ENCODE measurements at regions not wholly inside any gene's neighbourhood (a gene's known extent, or its start where the extent isn't known, plus 50 kb on each side); places are given as distances from the start of the nearest gene placed in this dataset.

DNA sequence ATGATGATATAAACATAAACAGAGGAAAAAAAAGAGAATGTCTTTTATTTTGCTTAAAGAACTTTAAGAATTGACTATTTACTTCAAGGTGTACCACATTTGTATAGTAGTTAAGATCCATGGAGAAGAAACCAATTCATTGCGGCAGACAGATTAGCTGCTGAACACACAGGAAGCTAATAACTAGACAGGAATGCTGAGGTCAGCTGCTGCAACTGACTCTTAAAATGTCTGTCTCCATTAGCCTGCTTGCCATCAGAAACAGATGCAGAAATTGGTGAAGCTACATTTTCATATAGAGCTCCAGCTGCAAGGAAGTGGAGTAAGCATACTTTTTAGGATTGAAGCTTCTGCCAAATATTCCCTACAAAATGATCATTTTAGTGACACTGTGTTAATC, 939.5 kb downstream of the EPHA7 start:
- Histone ChIP-seq H3K9me3 (peaks cover 5% of the 10 kb centered on the region), H3K4me3 (no peak overlapping the region), H3K36me3 (ENCODE audit: low read depth) (no peaks in the 10 kb centered on the region), H3K4me1 (ENCODE audit: low read depth) (no peaks in the 10 kb centered on the region)
- intact Hi-C loops (cut with DNase I, micrococcal nuclease): no loop called here
- TF ChIP-seq, protein P1, sequence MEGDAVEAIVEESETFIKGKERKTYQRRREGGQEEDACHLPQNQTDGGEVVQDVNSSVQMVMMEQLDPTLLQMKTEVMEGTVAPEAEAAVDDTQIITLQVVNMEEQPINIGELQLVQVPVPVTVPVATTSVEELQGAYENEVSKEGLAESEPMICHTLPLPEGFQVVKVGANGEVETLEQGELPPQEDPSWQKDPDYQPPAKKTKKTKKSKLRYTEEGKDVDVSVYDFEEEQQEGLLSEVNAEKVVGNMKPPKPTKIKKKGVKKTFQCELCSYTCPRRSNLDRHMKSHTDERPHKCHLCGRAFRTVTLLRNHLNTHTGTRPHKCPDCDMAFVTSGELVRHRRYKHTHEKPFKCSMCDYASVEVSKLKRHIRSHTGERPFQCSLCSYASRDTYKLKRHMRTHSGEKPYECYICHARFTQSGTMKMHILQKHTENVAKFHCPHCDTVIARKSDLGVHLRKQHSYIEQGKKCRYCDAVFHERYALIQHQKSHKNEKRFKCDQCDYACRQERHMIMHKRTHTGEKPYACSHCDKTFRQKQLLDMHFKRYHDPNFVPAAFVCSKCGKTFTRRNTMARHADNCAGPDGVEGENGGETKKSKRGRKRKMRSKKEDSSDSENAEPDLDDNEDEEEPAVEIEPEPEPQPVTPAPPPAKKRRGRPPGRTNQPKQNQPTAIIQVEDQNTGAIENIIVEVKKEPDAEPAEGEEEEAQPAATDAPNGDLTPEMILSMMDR (IDR thresholded peaks at IDR 0.05): no peak
- DNase-seq (no peak), ATAC-seq (no peak)

DNA sequence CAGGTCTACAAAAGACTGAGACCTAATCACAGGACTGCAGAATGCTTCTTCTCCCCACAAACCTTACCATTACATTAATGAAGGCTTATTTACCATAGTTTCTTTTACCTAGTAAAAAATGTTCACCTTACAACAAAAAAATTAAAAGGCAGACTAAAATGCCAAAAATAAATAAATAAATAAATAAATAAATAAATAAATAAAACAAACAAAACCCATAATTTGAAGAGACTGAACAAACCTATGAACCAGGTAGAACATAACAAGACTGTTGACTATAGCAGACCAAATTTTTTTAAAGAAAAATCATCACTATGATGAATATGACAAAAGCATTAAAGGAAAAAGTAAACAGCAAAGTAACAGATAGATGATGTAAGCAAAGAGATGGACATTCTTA, 946.3 kb downstream of the EPHA7 start:
- ATAC-seq (no peak), DNase-seq (no peak)
- TF ChIP-seq, protein P1 (IDR thresholded peaks at IDR 0.05): no peak
- Histone ChIP-seq H3K36me3 (ENCODE audit: low read depth) (no peaks in the 10 kb centered on the region), H3K9me3 (peaks cover 5% of the 10 kb centered on the region), H3K4me1 (ENCODE audit: low read depth) (no peaks in the 10 kb centered on the region), H3K4me3 (no peak overlapping the region)
- intact Hi-C loops (cut with DNase I, micrococcal nuclease): no loop called here

DNA sequence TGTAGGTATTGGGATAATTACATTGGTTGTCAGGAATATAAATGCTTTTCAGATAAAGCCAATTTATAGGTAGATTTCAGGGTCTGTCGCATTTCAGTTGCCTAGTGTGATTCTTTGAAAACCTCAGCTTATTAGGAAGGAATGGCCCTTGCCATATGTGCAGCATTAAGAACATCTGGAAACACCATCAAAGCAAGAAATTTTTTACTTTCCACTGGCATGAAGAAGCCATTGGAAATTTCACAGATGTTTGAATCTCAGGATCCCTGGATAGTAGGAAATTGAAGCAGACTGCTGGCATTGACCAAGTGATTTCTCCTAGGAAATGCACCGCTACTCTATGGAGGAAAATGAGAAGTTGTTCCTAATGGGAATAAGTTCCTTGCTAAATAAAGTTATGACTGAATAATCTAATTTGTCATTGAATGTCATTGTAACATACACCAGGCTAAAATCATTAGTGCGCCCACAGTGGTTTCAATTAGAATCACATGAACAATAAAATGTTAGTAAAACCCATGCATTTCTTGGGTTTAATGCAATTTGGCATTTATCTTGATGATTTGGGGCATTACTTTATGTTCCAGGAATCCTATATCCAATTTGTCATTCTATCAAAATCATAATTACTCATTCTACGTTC, 950.1 kb downstream of the EPHA7 start:
- DNase-seq (no peak), ATAC-seq (no peak)
- intact Hi-C loops (cut with DNase I, micrococcal nuclease): no loop called here
- Histone ChIP-seq H3K4me3 (no peak overlapping the region), H3K4me1 (ENCODE audit: low read depth) (no peaks in the 10 kb centered on the region), H3K9me3 (peaks cover 6% of the 10 kb centered on the region), H3K36me3 (ENCODE audit: low read depth) (no peaks in the 10 kb centered on the region)
- TF ChIP-seq, protein P1 (IDR thresholded peaks at IDR 0.05): no peak

DNA sequence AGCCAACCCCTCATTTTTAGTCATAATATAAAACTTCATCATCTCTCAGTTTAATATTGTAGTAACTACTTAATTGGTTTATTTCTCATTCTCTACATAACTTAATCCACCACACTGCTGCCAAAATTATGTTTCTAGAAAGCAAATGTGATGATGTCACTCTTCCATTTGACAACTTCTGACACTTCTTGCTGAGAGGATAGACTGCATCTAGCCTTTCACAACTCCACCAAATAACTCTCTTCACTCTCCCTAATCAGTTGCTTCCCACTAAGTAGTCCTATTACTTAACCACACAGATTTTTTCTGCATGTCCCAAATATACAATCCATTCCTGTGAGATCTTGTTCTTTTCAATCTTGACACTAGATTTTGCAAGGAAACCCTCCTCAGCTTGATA, 951.3 kb downstream of the EPHA7 start:
- no peak for ATAC-seq
- Histone ChIP-seq H3K4me1 (ENCODE audit: low read depth) (no peaks in the 10 kb centered on the region), H3K4me3 (no peak overlapping the region), H3K9me3 (peaks cover 6% of the 10 kb centered on the region), H3K36me3 (ENCODE audit: low read depth) (no peaks in the 10 kb centered on the region)
- intact Hi-C loops (cut with DNase I, micrococcal nuclease): no loop called here
- TF ChIP-seq, protein P1 (IDR thresholded peaks at IDR 0.05): no peak
- no peak for DNase-seq

DNA sequence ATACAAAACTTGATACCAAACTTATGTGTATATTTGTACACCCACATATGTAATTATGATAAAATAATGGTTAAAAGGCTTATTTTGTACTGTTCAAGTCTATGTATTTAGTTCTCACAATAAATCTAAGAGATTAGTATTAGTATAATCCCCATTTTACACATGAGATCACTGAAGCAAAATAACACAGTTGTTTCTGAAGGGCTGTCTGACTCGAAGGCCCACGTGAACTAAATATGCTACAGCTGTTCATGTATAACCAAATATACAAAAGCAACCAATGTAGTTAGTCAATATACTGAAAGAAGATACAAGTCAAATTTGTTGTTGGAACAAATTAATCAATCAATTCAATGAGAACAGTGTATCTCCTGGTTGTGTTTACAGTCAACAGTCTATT, 959.2 kb downstream of the EPHA7 start:
- no peak for DNase-seq
- intact Hi-C loops (cut with DNase I, micrococcal nuclease): no loop called here

More for the DNA sequence above, 959.2 kb downstream of the EPHA7 start:
- no peak for ATAC-seq
- Histone ChIP-seq H3K4me1 (ENCODE audit: low read depth) (no peaks in the 10 kb centered on the region), H3K4me3 (no peak overlapping the region), H3K36me3 (ENCODE audit: low read depth) (no peaks in the 10 kb centered on the region), H3K9me3 (no peaks in the 10 kb centered on the region)
- TF ChIP-seq, protein P1 (IDR thresholded peaks at IDR 0.05): no peak
